GM21447 (cell line): ENCODE measurements at regions not wholly inside any gene's neighbourhood (a gene's known extent, or its start where the extent isn't known, plus 50 kb on each side); places are given as distances from the start of the nearest gene placed in this dataset.

Source experiments
- ATAC-seq: cut with Tn5 transposase; IDR thresholded peaks from one replicate; pipeline ENCODE4 v1.9.1; 2021; ENCODE audit not compliant: unreplicated experiment

GRCh38 chr9:31608881-31609280 lies 775.6 kb upstream of the ACO1 start:
- no peak for ATAC-seq

- no peak for ATAC-seq
Observed at GRCh38 chr9:31612336-31613030, 772.0 kb upstream of the ACO1 start.

- ATAC-seq: no peak
Observed at GRCh38 chr9:31615966-31616365, 768.5 kb upstream of the ACO1 start.

- no peak for ATAC-seq
Observed at GRCh38 chr9:31623511-31623910, 760.9 kb upstream of the ACO1 start.

- no peak for ATAC-seq
Observed at GRCh38 chr9:31629292-31629691, 755.2 kb upstream of the ACO1 start.

GRCh38 chr9:31637265-31637664 lies 747.2 kb upstream of the ACO1 start:
- no peak for ATAC-seq

- no peak for ATAC-seq
Observed at GRCh38 chr9:31637861-31638260, 746.6 kb upstream of the ACO1 start.

GRCh38 chr9:31639451-31639850 lies 745.0 kb upstream of the ACO1 start:
- no peak for ATAC-seq

GRCh38 chr9:31669311-31669710 lies 715.1 kb upstream of the ACO1 start:
- ATAC-seq: no peak

- no peak for ATAC-seq
Observed at GRCh38 chr9:31671011-31671410, 713.4 kb upstream of the ACO1 start.

- no peak for ATAC-seq
Observed at GRCh38 chr9:31674264-31674663, 710.2 kb upstream of the ACO1 start.

GRCh38 chr9:31677415-31677814 lies 707.0 kb upstream of the ACO1 start:
- no peak for ATAC-seq

- ATAC-seq: no peak
Observed at GRCh38 chr9:31677877-31678276, 706.6 kb upstream of the ACO1 start.

- no peak for ATAC-seq
Observed at GRCh38 chr9:31683116-31683515, 701.3 kb upstream of the ACO1 start.

GRCh38 chr9:31697956-31698355 lies 686.5 kb upstream of the ACO1 start:
- no peak for ATAC-seq

GRCh38 chr9:31699836-31700235 lies 684.6 kb upstream of the ACO1 start:
- ATAC-seq: no peak

- ATAC-seq: no peak
Observed at GRCh38 chr9:31700252-31701045, 684.0 kb upstream of the ACO1 start.

- no peak for ATAC-seq
Observed at GRCh38 chr9:31702957-31703356, 681.5 kb upstream of the ACO1 start.

GRCh38 chr9:31715250-31715649 lies 669.2 kb upstream of the ACO1 start:
- no peak for ATAC-seq

- no peak for ATAC-seq
Observed at GRCh38 chr9:31719262-31719661, 665.2 kb upstream of the ACO1 start.

GRCh38 chr9:31730398-31730797 lies 654.0 kb upstream of the ACO1 start:
- ATAC-seq: no peak

- no peak for ATAC-seq
Observed at GRCh38 chr9:31733166-31733565, 651.3 kb upstream of the ACO1 start.
